ENCODE measurements at regions not wholly inside any gene's neighbourhood (a gene's known extent, or its start where the extent isn't known, plus 50 kb on each side); places are given as distances from the start of the nearest gene placed in this dataset.

DNA sequence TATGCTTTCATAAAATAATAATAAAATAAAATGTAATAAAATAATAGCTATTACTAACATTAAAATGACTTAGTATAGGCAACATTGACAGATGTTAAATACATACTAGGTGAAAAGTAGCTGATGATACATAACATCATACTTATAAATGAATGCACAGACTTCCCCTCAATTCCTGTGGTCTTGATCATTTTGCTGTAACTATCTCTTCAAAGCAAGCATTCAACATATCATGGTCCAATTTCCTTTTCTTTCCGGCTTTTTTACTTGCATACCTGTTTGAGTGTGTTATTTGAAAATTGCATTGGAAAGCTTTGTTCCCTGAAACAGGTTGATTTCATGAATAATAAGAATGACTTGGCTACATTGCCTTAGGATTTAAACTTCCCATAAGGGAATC, 309.3 kb downstream of the HDGFL1 start:
- no peak for DNase-seq (ENCODE audit: insufficient read length, low spot score)
- TF ChIP-seq POLR2A (IDR thresholded peaks at IDR 0.05; ENCODE audit: low read depth, low read length), result no peak
- FAIRE-seq, result no peak

DNA sequence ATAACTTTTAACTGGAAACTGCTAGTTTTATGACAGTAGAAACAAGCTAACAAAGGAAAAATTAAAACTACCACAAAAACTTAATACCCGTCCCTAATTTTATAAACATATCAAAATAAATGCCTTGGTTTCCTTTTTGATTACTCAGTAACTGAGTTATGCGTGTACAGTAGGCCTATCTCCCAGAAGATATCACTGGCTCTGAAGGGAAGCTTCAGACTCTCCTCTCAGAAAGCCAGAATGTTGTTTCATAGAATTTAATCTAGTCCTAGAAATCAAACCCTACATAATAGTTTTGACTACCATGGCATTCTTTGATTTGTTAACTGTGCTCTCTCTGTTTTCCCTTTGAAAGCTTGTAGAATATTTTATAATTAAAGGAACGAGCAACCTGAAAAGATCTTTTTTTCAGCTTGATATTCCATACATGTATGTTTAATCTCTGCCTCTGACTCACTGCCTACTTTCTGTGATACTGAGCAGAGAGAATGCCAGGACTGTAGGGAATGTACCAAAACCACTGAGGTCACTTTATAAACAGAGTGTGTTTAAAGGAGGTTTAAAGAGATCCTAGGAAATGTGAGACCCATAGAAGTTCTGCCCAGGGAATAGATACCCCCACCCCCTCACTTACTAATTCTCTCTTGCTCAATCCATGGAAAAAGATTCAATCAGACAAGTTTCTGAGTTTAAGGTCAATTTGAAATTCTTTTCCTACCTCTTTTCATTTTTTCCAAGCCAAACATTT, 311.5 kb downstream of the HDGFL1 start:
- TF ChIP-seq POLR2A (IDR thresholded peaks at IDR 0.05; ENCODE audit: low read depth, low read length), result no peak
- FAIRE-seq, result peak; percentile 94
- peak; percentile 29 for DNase-seq (ENCODE audit: insufficient read length, low spot score)

DNA sequence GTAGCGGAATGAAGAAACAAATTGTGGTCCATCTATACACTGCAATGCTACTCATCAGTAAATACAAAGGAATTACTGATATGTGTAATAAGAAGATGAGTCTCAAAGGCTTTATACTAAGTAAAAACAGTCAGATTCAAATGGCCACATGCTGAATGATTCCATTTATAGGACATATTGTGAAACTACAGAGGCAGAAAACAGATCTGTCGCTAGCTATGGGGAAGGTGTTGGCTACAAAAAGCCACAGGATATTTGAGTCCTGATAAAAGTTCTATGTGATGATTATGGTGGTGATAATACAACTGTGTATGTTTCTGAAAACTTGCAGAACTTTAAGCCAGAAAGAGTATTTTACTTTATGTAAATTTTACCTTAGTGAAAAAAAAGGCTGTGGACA, 313.2 kb downstream of the HDGFL1 start:
- FAIRE-seq, result no peak
- DNase-seq (ENCODE audit: insufficient read length, low spot score), result no peak
- TF ChIP-seq POLR2A (IDR thresholded peaks at IDR 0.05; ENCODE audit: low read depth, low read length), result no peak

DNA sequence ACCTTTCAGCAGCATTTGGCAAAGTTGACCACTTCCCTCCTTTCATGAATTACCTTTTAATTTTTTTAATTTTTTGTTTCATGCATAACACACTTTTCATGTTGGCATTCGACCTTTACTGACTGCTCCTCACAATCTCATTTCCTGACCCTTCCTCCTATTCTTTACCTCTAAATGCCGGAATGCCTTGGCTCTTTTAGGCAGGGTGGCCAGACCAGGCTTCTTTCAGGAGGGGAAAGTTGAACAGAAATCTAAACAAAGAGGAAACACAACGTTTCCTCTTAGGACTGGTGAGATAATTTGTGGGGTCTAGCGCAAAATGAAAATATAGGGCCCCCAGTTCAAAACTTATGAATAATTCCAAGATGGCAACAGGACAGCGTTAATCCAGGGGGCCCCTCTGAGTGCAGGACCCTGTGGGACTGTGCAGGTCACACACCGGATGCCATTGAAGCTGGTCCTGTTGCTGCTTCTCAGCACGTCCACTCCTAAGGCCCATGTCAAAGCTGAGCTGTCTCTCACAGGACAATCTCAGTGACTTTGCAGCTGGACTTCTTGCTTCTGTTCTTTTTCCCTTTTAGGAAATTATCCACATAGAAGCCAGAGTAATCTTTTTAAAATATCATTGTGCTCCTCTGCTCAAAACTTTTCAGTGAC, 313.8 kb downstream of the HDGFL1 start:
- FAIRE-seq (no peak), DNase-seq (ENCODE audit: insufficient read length, low spot score) (no peak)
- no peak for TF ChIP-seq POLR2A (IDR thresholded peaks at IDR 0.05; ENCODE audit: low read depth, low read length)

DNA sequence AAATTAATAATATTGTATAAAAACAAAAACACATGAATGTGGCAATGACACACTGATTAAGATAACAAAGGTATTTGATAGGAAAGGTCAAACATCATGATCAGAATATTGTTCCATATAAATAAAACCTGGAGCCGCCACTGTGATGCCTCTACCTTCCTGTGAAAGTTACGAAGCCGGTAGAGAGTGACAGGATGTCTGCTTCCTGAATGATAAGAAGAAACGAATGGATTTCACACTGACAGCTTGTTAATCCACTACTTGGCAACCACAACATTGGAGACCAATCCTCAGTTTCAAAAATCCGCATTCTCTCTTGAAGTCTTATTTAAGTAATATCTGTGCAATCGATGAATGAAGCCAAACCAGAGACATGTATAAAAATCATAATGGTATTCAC, 315.1 kb downstream of the HDGFL1 start:
- no peak for TF ChIP-seq POLR2A (IDR thresholded peaks at IDR 0.05; ENCODE audit: low read depth, low read length)
- no peak for DNase-seq (ENCODE audit: insufficient read length, low spot score)

DNA sequence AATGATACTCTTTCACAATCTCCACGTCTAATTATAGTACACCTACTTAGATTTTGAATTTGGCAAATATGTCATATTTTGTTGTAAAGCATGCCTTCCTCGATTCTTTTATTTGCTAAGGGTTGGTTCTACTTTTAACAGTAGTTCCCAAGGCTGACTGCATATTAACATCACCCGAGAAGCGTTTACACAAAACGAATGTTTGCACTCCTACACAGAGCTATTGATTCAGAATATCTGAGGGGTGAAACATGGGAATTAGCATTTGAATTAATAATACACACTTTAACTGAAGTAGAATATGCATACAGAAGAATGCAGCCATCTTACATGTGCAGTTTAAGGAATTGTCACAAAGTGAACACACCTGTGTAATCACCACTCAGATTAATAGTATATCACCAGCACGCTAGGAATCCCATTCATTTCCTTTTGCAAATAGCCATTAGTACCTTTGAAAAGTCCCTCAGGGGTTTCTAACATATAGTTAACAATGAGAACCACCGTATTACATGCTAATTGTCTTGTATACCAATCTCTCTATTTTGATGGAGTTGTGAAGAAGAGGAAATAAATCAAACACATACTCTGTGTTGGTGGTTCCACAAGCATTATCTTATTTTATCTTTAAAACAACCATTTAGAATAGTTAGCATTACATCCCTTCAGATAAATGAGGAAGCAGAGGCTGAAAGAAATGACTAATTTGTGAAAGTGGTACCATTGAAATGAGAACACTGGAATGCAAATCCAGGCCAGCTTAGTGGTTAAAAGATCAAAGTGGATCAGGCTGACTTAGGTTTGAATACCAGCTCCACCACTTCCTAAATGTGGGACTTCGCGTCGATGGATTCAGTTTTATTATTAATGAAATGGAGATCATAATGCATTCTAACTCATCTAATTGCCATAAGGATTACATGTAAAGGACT, 317.6 kb downstream of the HDGFL1 start:
- no peak for DNase-seq (ENCODE audit: insufficient read length, low spot score)
- FAIRE-seq, result peak; percentile 15
- TF ChIP-seq POLR2A (IDR thresholded peaks at IDR 0.05; ENCODE audit: low read depth, low read length), result no peak

More for the DNA sequence above, 315.1 kb downstream of the HDGFL1 start:
- FAIRE-seq, result no peak

DNA sequence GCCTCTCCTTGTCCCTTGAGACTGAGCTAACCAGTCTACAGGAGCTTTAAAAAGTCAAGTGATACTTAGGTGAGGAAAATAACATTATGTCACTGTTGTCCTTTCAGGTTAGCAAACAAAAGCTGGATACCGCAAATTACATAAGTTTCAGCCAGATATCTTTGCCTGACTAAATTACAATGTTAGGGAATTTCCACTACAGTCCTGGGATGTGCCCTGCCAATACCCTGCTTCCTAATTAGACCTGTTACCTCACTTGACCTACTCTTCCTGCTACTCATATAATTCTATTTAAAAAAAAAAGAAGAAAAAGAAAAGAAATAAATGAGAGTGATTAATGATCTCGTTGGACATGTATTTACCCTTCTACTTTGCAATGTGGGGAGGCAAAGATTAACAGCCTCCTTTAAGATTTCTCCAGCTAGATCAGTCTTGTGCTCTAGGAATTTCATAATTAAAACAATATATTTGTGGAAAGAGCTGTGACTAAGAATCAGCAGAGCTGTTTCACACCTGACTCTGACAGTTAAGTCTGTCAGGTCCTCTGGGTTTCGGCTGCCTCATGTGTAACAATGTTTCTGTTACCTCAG, 318.9 kb downstream of the HDGFL1 start:
- TF ChIP-seq POLR2A (IDR thresholded peaks at IDR 0.05; ENCODE audit: low read depth, low read length), result no peak
- DNase-seq (ENCODE audit: insufficient read length, low spot score), result no peak
- FAIRE-seq, result no peak

DNA sequence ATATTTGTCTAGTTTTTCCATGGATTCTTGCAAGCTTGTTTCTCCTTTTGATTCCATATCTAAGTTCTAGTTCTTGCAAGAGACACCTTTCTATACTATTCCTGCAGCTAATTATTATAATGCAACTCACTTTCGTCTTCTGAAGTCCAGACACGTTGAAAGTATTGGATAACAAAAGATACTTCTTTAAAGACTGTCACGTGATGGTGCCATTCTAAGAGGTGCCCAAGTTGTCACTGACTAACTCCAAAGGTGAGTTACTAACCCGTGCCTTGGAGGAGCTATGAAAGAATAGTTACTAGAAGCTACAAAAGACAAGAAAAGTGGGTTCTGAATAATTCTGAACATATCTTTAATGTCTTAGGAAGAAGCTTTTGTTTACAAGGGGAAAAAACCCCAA, 322.6 kb downstream of the HDGFL1 start:
- DNase-seq (ENCODE audit: insufficient read length, low spot score) (no peak), FAIRE-seq (no peak)
- TF ChIP-seq POLR2A (IDR thresholded peaks at IDR 0.05; ENCODE audit: low read depth, low read length), result no peak

DNA sequence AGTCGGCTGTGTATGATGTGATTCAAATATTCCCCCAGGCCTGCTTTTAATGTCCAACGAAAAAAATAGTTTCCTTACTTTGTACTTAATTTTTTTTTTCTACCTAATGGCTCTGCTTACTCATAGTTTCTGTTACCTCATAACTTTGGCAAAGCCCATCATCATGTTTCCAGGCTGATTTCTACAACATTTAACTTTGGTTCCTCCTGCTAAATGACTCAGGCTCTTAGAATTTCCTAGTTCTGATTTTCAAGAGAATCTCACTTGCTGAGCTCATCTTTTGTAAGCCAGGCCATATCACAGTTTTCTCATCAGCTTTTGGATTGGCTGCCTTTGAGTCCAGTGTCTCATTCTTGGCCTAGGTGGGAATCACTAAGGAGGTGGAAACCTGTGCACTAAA, 323.1 kb downstream of the HDGFL1 start:
- no peak for TF ChIP-seq POLR2A (IDR thresholded peaks at IDR 0.05; ENCODE audit: low read depth, low read length)
- FAIRE-seq (peak; percentile 96), DNase-seq (ENCODE audit: insufficient read length, low spot score) (peak; percentile 54)

DNA sequence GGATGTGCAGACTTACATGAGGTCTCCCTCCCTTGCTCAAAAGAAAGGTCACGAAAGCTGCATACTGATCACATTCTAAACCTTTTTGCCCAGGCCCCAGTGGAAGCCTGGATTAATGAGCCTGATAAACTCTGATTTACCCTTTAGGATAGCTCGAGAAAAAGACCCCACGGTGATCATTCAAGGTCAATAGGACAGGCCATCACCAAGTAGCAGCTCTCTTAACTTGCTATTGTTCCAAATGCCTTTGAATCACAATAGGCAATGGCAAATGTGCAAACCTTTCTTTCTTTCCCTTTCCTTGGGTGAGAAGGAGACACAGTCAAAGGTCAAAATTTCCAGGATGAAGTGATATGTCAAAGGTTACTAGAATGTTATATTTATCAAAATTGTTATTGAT, 327.3 kb downstream of the HDGFL1 start:
- FAIRE-seq (no peak), DNase-seq (ENCODE audit: insufficient read length, low spot score) (no peak)
- TF ChIP-seq POLR2A (IDR thresholded peaks at IDR 0.05; ENCODE audit: low read depth, low read length), result no peak

DNA sequence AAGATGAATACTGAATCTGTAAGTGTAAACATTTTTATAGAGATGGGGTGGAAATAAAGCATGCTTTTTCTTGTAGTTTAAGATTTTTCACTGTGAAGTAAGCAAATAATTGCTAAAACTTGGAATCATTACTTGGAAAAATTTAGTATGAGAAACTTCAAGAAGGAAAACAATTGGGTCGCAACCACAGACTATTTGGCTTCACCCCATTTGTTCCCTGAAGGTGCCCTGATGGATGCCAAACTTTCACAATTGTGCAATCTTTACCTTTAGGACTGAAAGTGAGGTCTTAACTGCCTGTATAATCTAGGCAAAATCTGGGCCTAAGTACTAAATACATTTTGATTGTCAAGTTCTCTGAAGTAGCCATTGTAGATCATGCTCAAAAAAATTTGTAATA, 330.1 kb downstream of the HDGFL1 start:
- no peak for TF ChIP-seq POLR2A (IDR thresholded peaks at IDR 0.05; ENCODE audit: low read depth, low read length)
- no peak for FAIRE-seq

DNA sequence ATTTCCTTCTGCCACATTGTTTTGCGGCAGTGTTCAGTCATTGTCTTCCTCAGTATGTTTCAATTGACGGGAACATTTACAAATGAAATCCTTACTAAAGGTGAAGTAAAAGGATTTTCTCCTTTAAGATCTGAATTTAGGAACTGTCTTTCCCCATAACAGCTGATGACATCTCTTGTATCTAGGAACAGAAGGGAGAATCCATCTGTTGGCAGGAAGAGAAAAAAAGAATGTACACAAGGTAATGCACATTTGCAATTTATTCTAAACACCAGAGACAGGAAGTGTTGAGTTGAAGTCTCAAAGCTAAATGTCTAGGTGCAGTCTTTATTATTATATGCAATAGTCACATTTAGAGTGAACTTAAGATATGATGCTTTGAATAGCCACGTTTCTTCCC, 334.5 kb downstream of the HDGFL1 start:
- FAIRE-seq (peak; percentile 30), DNase-seq (ENCODE audit: insufficient read length, low spot score) (no peak)
- no peak for TF ChIP-seq POLR2A (IDR thresholded peaks at IDR 0.05; ENCODE audit: low read depth, low read length)

More for the DNA sequence above, 330.1 kb downstream of the HDGFL1 start:
- no peak for DNase-seq (ENCODE audit: insufficient read length, low spot score)

DNA sequence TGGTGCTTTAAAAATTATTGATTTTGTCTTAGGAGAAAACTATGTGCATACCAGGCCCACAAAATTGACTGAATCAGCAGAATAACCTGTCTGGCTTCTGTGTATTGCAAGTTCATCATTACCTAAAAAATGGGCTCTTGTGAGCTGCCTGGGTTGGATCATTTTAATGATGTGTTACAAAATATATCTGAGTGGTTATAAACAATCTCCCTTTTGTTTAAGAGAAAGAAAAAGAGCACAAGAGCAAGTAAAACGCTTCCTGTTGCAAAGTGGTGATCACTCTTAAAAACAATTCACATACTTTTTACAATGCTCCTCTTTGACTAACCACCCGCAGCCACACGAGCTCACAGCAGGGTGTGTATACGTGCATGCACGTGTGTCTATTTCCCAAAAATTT, 335.1 kb downstream of the HDGFL1 start:
- no peak for TF ChIP-seq POLR2A (IDR thresholded peaks at IDR 0.05; ENCODE audit: low read depth, low read length)
- DNase-seq (ENCODE audit: insufficient read length, low spot score), result no peak
- no peak for FAIRE-seq

DNA sequence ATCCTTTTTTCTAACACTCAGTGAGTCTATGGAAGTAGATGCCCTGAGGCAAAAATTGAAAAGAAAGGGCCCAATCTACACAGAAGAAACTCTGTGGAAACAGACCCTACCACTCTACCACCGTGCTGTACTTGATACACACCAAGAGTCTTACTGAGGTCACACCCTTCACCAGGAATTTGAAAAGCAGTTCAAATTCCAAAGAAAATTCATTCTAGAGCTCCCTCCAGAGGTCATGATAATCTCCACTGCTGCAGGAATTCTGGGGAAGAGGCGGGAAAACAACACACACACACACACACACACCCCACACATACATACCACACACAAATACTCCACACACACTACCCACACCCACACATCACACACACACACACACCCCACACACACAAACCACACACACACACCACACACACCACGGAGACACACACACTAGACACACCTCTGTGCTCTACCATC, 336.8 kb downstream of the HDGFL1 start:
- no peak for TF ChIP-seq POLR2A (IDR thresholded peaks at IDR 0.05; ENCODE audit: low read depth, low read length)
- DNase-seq (ENCODE audit: insufficient read length, low spot score) (peak; percentile 29), FAIRE-seq (peak; percentile 93)
